PFSK-1 (cell line): ENCODE measurements at regions not wholly inside any gene's neighbourhood (a gene's known extent, or its start where the extent isn't known, plus 50 kb on each side); places are given as distances from the start of the nearest gene placed in this dataset.

Experiments
- FOXP2 ChIP-seq: optimal IDR thresholded peaks from 2 replicates; pipeline ENCODE3; 2011; ENCODE audit warnings: borderline replicate concordance, control low read depth, inconsistent platforms; ENCODE audit not compliant: insufficient read depth; ENCODE audit errors: extremely low read length, extremely low read depth
- POLR2AphosphoS5 ChIP-seq: IDR thresholded peaks from 2 replicates; pipeline ENCODE4 v1.6.1; 2012; ENCODE audit warnings: low read depth, mild to moderate bottlenecking, control low read depth, low read length, moderate library complexity
- SIN3A ChIP-seq: IDR thresholded peaks from 2 replicates; pipeline ENCODE4 v1.6.1; 2012; ENCODE audit warnings: mild to moderate bottlenecking, low read length, moderate library complexity, borderline replicate concordance; ENCODE audit not compliant: insufficient read depth
- TAF1 ChIP-seq: IDR thresholded peaks from 2 replicates; pipeline ENCODE4 v1.6.1; 2012; ENCODE audit warnings: low read length, control low read depth, borderline replicate concordance; ENCODE audit not compliant: insufficient read depth
- TF ChIP-seq, protein P1 (sequence below), 2 experiments: IDR thresholded peaks; 2 replicates each; pipeline versions ENCODE4 v1.6.1 to v1.8.0; 2011 to 2012; ENCODE audit warnings: low read depth in 2 of 2, low read length in 2 of 2, control low read depth in 1 of 2, inconsistent platforms in 1 of 2, mild to moderate bottlenecking in 1 of 2, moderate library complexity in 1 of 2; ENCODE audit not compliant: insufficient read depth in 1 of 2

DNA sequence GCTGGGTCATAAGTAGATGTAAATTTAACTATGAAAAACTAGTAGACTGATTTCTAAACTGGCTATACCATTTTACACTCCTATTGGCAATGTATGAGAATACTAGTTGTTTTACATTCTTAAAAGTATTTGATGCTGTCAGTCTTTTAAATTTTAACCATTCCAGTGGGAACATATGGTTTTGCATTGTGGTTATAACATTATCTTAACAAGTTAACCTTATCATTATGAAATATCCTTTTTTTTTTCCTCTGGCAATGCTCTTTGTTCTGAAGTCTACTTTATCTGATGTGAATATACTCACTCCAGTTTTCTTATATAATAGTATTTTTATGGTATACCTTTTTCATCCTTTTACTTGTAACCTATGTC lies 548.9 kb upstream of the CLINT1 start:
- TF ChIP-seq POLR2AphosphoS5 (no peak), TAF1 (no peak), SIN3A (no peak), FOXP2 (no peak)
- TF ChIP-seq, protein P1, sequence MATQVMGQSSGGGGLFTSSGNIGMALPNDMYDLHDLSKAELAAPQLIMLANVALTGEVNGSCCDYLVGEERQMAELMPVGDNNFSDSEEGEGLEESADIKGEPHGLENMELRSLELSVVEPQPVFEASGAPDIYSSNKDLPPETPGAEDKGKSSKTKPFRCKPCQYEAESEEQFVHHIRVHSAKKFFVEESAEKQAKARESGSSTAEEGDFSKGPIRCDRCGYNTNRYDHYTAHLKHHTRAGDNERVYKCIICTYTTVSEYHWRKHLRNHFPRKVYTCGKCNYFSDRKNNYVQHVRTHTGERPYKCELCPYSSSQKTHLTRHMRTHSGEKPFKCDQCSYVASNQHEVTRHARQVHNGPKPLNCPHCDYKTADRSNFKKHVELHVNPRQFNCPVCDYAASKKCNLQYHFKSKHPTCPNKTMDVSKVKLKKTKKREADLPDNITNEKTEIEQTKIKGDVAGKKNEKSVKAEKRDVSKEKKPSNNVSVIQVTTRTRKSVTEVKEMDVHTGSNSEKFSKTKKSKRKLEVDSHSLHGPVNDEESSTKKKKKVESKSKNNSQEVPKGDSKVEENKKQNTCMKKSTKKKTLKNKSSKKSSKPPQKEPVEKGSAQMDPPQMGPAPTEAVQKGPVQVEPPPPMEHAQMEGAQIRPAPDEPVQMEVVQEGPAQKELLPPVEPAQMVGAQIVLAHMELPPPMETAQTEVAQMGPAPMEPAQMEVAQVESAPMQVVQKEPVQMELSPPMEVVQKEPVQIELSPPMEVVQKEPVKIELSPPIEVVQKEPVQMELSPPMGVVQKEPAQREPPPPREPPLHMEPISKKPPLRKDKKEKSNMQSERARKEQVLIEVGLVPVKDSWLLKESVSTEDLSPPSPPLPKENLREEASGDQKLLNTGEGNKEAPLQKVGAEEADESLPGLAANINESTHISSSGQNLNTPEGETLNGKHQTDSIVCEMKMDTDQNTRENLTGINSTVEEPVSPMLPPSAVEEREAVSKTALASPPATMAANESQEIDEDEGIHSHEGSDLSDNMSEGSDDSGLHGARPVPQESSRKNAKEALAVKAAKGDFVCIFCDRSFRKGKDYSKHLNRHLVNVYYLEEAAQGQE (IDR thresholded peaks at IDR 0.05; ENCODE audit: insufficient read depth in 1 of 2, low read depth in 2 of 2, low read length in 2 of 2), result no peak

DNA sequence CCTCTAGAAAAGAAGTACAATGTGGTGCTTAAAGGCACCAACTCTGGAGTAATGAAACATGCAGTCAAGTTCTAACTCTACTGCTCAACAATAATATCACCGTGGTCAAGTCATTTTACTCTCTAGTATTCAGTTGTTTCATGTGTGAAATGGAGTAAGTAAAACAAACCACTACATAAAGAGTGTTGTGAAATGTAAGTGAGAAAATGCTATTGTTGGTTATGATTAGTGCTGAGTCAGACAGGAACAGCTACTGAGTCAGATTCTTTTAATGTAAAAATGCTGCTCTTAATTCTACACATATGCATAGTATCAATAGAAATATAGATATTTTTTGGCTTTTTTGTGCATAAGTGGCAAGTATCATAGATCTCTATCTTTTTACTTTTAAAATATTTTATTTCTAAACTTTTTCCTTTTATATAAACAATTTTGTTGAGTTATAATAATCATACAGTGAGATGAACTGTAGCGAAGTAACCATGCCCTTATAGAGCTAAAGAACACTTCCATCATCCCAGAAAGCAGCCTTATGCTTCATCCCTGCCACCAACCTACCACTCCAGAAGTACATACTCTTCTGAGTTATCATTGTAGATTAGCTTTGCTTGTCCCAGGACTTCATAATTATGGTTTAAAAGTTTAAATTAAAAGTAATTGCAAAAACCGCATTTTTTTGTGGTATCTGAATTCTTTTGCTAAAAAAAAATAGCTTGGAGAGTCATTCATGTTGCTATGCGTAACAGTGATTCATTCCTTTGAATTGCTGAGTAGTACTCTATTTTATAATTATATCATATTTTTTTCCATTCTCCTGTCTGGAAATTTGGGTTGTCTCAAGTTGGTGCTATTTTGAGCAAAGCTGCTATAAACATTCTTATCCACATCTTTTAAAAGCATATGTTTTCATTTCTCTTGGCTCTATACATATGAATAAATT lies 548.2 kb upstream of the CLINT1 start:
- TF ChIP-seq SIN3A (no peak), TAF1 (no peak), FOXP2 (no peak), POLR2AphosphoS5 (no peak)
- TF ChIP-seq, protein P1 (IDR thresholded peaks at IDR 0.05; ENCODE audit: insufficient read depth in 1 of 2, low read depth in 2 of 2, low read length in 2 of 2), result no peak

DNA sequence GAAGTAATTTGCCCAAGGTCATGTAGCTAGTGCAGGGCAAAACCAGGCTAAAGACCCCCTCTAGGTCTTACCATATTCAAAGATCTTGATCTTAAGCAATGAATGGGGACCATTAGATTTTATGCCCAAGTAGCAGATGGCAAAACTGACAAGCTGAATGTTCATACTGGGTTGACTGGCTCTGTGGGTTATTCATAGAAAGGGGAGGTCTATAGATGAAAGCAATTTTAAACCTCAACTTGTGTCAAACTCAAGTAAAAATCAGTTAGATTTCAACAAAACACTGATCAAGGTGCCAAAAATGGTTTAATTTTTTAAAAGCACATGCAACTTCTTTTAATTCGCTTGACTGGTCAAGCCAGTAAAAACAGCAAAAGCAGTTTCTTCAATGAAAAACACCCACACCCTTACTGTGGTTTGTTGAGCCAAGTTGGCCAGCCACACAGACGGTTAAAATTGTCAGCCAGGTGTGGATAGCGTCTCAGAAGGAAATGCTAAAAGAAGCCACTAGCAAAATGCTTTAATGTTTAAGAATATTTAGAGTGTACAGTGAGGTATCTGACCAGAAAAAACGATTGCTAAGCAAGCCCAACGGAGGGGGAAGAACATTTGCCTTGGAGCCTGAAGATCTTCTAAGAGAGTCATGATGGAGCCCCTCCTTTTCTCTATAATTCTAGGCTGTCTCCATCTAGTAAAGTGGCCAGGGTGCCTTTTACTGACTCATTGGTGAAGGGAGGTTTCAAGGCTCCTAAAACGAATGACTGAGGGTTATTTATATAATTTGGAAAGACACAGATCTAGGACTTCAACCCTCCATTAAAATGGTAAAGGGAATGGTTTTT lies 539.6 kb upstream of the CLINT1 start:
- TF ChIP-seq, protein P1 (IDR thresholded peaks at IDR 0.05; ENCODE audit: insufficient read depth in 1 of 2, low read depth in 2 of 2, low read length in 2 of 2), result no peak
- no peak for TF ChIP-seq FOXP2
- TF ChIP-seq POLR2AphosphoS5, result no peak
- TF ChIP-seq SIN3A, result no peak
- TF ChIP-seq TAF1, result no peak

DNA sequence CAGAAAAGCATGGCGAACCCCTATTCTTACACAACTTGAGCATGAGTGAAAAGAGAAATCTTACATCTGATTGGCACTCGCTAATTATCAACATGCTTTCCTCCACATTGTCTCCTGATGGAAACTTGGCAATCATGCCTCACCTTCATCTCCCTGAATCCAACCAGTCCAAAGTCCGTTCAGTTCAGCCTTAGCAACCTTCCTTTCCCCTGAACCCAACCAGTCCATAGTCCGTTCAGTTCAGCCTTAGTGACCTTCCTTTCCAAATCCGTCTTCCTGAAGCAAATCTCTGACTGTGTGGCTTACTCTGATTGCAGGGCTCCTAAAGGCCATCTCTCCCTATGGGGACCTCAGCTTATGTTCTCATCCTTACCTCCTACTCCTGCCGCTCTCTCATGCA lies 538.3 kb upstream of the CLINT1 start:
- TF ChIP-seq SIN3A, result no peak
- no peak for TF ChIP-seq TAF1
- TF ChIP-seq POLR2AphosphoS5, result no peak
- no peak for TF ChIP-seq FOXP2
- TF ChIP-seq, protein P1 (IDR thresholded peaks at IDR 0.05; ENCODE audit: insufficient read depth in 1 of 2, low read depth in 2 of 2, low read length in 2 of 2), result no peak
